Transverse colon (tissue), 4 donors: ENCODE measurements at regions not wholly inside any gene's neighbourhood (a gene's known extent, or its start where the extent isn't known, plus 50 kb on each side); places are given as distances from the start of the nearest gene placed in this dataset.

Experiments used
- DNase-seq: peaks from one replicate; pipeline ENCODE4 v3.0.0-alpha.2; 2019
- H3K27ac ChIP-seq, 4 donors: fragments of 200-600 bp; sonication (generic); 2 replicates each; pipeline ENCODE4 v1.5.1; 2016 to 2018; ENCODE audit warnings: inconsistent platforms in 4 of 4
- H3K27me3 ChIP-seq: fragments of 200-600 bp; sonication (generic); 2 replicates; pipeline ENCODE4 v1.5.1; 2017; ENCODE audit warnings: inconsistent platforms
- H3K36me3 ChIP-seq, 4 donors: fragments of 200-600 bp; sonication (generic); 2 replicates each; pipeline ENCODE4 v1.5.1; 2017 to 2019; ENCODE audit warnings: inconsistent platforms in 4 of 4
- H3K4me1 ChIP-seq, 4 donors: fragments of 200-600 bp; sonication (generic); 2 replicates each; pipeline ENCODE4 v1.5.1; 2017 to 2020; ENCODE audit warnings: inconsistent platforms in 4 of 4
- H3K4me3 ChIP-seq, 4 donors: fragments of 200-600 bp; sonication (generic); 1 replicate in 1 of 4; 2 replicates in 3 of 4; pipeline versions ENCODE4 v1.5.1 to v1.6.1; 2017 to 2019; ENCODE audit warnings: inconsistent platforms in 4 of 4
- H3K9me3 ChIP-seq, 2 donors: fragments of 200-600 bp; sonication (generic); 2 replicates each; pipeline ENCODE4 v1.5.1; 2017 to 2019; ENCODE audit warnings: inconsistent platforms in 2 of 2
- CTCF ChIP-seq, 5 experiments: fragments of 200-600 bp in 3 of 5; fragments of 450-650 bp in 2 of 5; sonication (generic) in 3 of 5; IDR thresholded peaks; 1 replicate in 2 of 5; 2 replicates in 3 of 5; pipeline ENCODE4 v1.5.1; 2016 to 2017; ENCODE audit warnings: antibody characterized with exemption in 5 of 5, inconsistent platforms in 3 of 5, mild to moderate bottlenecking in 2 of 5, moderate library complexity in 1 of 5
- EP300 ChIP-seq: sonication (generic); formaldehyde crosslinking; IDR thresholded peaks from one replicate; pipeline ENCODE4 v1.6.1; 2017; ENCODE audit warnings: antibody characterized with exemption, low read depth
- POLR2A ChIP-seq: fragments of 450-650 bp; IDR thresholded peaks from one replicate; pipeline ENCODE4 v1.6.1; 2016; ENCODE audit warnings: antibody characterized with exemption, mild to moderate bottlenecking, moderate library complexity
- POLR2AphosphoS5 ChIP-seq, 3 donors: sonication (generic); formaldehyde crosslinking; IDR thresholded peaks; one replicate each; pipeline ENCODE4 v1.6.1; 2016; ENCODE audit warnings: antibody characterized with exemption in 3 of 3
- WGBS, 2 donors: methylation state at CpG; one replicate each; pipeline ENCODE4 v1.1.5; 2018; ENCODE audit warnings: low coverage in 1 of 2; 5-methylcytosine and 5-hydroxymethylcytosine counted together
- in situ Hi-C, 4 donors: fragments of 200-750 bp; cut with MboI; loops; one replicate each; pipeline versions ENCODE4 v1.15.0 to v1.15.1; 2017; ENCODE audit warnings: low sequenced_read_pairs in 3 of 4, low pct_ligation_motif_present in 1 of 4, low pct_unique_long_range_greater_than_20kb in 1 of 4
- intact Hi-C: fragments of 100-400 bp; cut with DNase I; formaldehyde crosslinking; loops from one replicate; pipeline ENCODE4 v1.15.1; 2023; ENCODE audit warnings: low total_unique reads

GRCh38 chr12:3928538-3929184, 55.5 kb upstream of the PARP11 start:
- no peaks in the 10 kb centered on the region for H3K36me3 ChIP-seq
- H3K9me3 ChIP-seq, result no peaks in the 10 kb centered on the region
- H3K27ac ChIP-seq, result no peak overlapping the region
- TF ChIP-seq POLR2AphosphoS5 (IDR thresholded peaks at IDR 0.05) (no peak), CTCF (IDR thresholded peaks at IDR 0.05) (no peak), EP300 (no peak), POLR2A (no peak)
- peaks cover 21% of the 10 kb centered on the region for H3K27me3 ChIP-seq
- in situ Hi-C loops, result no loop called here
- H3K4me1 ChIP-seq, result peaks cover 0 to 3% (median 0%) of the 10 kb centered on the region in 4 donors
- no peak for DNase-seq
- no peak overlapping the region for H3K4me3 ChIP-seq
- intact Hi-C loops, result no loop called here
- WGBS, 2 donors, result 20 to 30% methylated on average over 1 to 6 of the region's 6 CpGs

GRCh38 chr12:3925621-3926020, 52.4 kb upstream of the PARP11 start:
- H3K36me3 ChIP-seq, result no peaks in the 10 kb centered on the region
- WGBS, 2 donors, result 80 to 90% methylated on average over 1 to 3 of the region's 3 CpGs
- intact Hi-C loops (no loop called here), in situ Hi-C loops (no loop called here)
- DNase-seq, result no peak
- no peaks in the 10 kb centered on the region for H3K9me3 ChIP-seq
- H3K27me3 ChIP-seq, result peaks cover 22% of the 10 kb centered on the region
- TF ChIP-seq POLR2A (no peak), EP300 (no peak), POLR2AphosphoS5 (IDR thresholded peaks at IDR 0.05) (no peak), CTCF (IDR thresholded peaks at IDR 0.05) (no peak)
- peaks cover 0 to 3% (median 0%) of the 10 kb centered on the region in 4 donors for H3K4me1 ChIP-seq
- H3K4me3 ChIP-seq, result no peak overlapping the region
- no peak overlapping the region for H3K27ac ChIP-seq

- Histone ChIP-seq H3K4me1 (peaks cover 0 to 3% (median 0%) of the 10 kb centered on the region in 4 donors), H3K9me3 (no peaks in the 10 kb centered on the region), H3K4me3 (no peak overlapping the region), H3K36me3 (no peaks in the 10 kb centered on the region), H3K27me3 (peaks cover 29% of the 10 kb centered on the region), H3K27ac (no peak overlapping the region)
- intact Hi-C loops (no loop called here), in situ Hi-C loops (no loop called here)
- no peak for TF ChIP-seq CTCF (IDR thresholded peaks at IDR 0.05)
- TF ChIP-seq POLR2AphosphoS5 (IDR thresholded peaks at IDR 0.05), result no peak
- no peak for TF ChIP-seq POLR2A
- no peak for TF ChIP-seq EP300
- no peak for DNase-seq
- 86% methylated on average over 3 of the region's 3 CpGs; no CpG with 5 or more reads in 1 of the 2 donors for WGBS, 2 donors
Observed at GRCh38 chr12:3924761-3925160, 51.6 kb upstream of the PARP11 start.

- no peak for DNase-seq
- no peak for TF ChIP-seq CTCF (IDR thresholded peaks at IDR 0.05)
- no peaks in the 10 kb centered on the region for H3K4me1 ChIP-seq
- H3K36me3 ChIP-seq, result no peaks in the 10 kb centered on the region
- H3K27me3 ChIP-seq, result peaks cover 32% of the 10 kb centered on the region
- in situ Hi-C loops (no loop called here), intact Hi-C loops (no loop called here)
- 67 to 84% methylated on average over 3 of the region's 3 CpGs for WGBS, 2 donors
- no peak overlapping the region for H3K27ac ChIP-seq
- no peak overlapping the region for H3K4me3 ChIP-seq
- no peaks in the 10 kb centered on the region for H3K9me3 ChIP-seq
Observed at GRCh38 chr12:3923021-3923420, 49.8 kb upstream of the PARP11 start.
